Fibroblast of peridontal ligament (primary cell): ENCODE measurements at regions not wholly inside any gene's neighbourhood (a gene's known extent, or its start where the extent isn't known, plus 50 kb on each side); places are given as distances from the start of the nearest gene placed in this dataset.

ENCODE experiments used
- DNase-seq: peaks from one replicate; pipeline ENCODE4 v3.0.0-alpha.2; 2010; ENCODE audit errors: extremely low read depth

DNA sequence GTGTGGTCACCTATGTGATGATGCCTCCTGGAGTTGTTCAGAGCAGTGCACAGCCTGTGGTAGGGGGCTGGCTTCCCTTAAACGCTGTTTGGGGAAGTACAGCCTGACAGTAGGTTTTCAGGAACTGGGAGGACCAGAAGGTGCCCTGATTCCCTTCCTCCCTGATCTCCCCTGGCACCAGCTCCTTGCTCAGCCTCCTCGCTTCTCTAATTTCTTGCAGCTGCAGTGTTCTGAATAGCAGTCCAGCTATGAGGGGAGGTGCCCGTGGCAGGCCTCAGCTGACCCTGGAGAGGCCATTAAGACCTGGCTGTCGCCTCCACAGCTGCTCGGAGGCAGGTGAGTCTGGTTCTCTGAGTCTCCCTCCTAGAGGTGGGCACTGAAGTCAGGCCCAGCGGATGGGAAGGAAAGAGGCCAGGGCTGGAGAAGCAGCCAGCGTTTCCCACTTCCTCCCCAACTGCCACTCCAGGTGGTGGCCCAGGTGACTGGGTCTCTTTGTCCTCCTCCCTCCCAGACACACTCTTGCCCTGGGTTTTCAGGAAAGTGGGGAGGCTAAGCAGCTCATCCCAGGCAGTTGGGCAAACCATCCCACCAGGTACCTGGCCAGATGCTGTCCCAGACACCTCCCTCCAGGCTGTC is 52.0 kb upstream of the RPL11 start:
- DNase-seq = no peak

DNA sequence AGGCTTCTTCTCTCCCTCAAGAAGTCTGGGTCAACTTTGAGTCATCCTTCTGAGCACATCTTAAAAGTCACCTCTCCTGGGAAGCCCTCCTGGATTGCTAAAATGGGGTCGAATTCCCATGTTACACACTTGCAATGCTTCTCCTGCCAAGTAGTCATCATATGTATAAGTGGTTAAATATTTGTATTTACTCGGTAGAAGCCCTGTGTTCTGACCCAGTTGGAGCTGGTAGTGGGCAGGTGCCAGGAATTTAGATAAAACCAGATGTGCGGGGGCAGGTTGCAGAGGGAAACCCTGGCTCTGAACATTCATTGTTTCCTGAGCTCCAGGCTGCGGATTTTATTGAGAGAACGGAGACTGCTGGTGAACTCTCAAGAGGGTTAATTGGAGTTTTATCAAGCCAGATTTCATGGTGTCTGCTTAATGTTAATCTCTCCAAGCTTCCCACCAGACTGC is 52.8 kb upstream of the RPL11 start:
- peak; percentile 54 for DNase-seq

DNA sequence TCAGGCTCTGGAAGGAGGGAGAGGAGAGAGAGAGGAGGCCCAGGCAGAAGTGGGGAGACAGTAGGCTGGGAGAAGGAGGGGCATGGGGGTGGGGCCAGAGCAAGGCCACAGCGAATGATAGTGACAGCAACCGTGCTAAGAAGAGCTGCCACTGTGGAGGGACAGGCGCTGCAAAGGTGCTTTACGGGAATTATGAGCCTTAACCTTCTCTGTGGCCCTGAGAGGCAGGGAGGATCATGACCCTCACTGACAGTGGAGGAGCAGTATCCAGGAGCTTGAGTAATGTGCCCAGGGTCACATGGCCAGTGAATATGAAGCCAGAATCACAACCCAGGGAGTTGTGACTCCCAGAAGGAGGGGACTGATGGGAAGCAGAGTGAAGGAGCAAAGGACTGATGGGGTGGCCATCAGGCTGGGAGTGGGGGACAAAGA is 53.4 kb upstream of the RPL11 start:
- DNase-seq = no peak

DNA sequence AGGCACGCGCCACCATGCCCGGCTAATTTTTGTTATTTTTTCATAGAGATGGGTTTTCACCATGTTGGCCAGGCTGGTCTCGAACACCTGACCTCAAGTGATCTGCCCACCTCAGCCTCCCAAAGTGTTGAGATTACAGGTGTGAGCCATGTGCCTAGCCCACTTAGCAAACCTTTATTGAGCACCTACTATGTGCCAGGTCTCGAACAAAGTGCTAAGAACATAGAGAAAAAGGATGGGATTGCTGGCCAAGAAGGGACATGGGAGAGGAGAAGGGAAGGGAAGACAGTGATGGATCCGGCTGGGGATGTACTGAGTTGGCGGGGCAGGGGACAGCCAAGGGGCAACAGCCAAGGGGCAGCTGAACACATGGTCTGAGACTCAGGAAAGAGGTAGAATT is 55.6 kb upstream of the RPL11 start:
- no peak for DNase-seq

GRCh38 chr1:23634840-23635651 is 56.6 kb upstream of the RPL11 start:
- DNase-seq = peak; percentile 88

GRCh38 chr1:23634518-23634839 is 57.1 kb upstream of the RPL11 start:
- DNase-seq = no peak

DNA sequence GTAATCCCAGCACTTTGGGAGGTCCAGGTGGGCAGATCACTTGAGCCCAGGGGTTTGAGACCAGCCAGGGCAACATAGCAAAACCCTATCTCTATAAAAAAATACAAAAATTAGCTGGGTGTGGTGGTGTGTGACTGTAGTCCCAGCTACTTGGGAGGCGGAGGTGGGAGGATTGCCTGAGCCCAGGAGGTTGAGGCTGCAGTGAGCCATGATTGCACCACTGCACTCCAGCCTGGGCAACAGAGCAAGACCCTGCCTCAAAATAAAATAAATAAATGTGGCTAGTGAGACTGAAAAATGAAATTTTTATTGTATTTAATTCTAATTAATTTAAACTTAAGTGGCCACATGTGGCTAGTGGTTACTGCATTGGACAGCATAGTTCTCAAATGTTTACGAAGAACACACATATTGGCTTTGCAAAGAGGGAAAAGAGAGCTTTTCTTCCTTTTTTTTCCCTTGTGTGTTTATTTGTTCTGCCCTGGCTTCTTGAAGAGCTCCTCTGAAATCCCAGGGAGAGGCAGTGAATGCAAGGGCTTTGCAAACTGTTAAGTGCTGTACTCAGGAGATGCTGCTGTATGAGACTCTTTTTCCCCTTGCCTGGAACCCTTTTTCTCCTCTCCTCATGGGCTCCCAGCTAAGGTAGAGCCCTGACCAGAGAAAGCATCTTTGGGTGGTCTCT is 59.0 kb upstream of the RPL11 start:
- peak; percentile 36 for DNase-seq

- no peak for DNase-seq
These were observed 61.8 kb upstream of the RPL11 start for GRCh38 chr1:23629708-23630290.

GRCh38 chr1:23628951-23629387 is 62.6 kb upstream of the RPL11 start:
- DNase-seq = no peak

GRCh38 chr1:23627069-23627735 is 64.4 kb upstream of the RPL11 start:
- DNase-seq = no peak

- DNase-seq = no peak
These were observed 65.6 kb upstream of the RPL11 start for GRCh38 chr1:23625929-23626535.

DNA sequence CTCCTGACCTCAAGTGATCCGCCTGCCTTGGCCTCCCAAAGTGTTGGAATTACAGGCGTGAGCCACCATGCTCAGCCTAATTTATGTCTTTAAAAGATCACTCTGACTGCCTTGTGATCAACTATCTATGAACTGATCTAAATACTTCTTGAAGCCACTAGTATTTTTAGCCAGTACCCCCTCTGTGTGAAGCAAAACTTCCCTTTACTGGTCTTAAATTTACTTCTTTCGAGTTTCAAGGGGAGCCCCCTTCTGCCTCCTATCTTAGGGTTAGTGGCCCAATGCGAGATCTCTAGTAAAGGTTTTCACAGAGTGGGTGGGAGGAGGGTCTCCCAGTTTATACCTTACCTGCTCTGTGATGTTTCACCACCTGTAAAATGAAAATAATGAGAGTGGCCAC is 66.1 kb upstream of the RPL11 start:
- no peak for DNase-seq

- DNase-seq = no peak
These were observed 65.1 kb upstream of the ID3 start for GRCh38 chr1:23624440-23624839.

GRCh38 chr1:23622284-23622683 is 63.0 kb upstream of the ID3 start:
- no peak for DNase-seq

DNA sequence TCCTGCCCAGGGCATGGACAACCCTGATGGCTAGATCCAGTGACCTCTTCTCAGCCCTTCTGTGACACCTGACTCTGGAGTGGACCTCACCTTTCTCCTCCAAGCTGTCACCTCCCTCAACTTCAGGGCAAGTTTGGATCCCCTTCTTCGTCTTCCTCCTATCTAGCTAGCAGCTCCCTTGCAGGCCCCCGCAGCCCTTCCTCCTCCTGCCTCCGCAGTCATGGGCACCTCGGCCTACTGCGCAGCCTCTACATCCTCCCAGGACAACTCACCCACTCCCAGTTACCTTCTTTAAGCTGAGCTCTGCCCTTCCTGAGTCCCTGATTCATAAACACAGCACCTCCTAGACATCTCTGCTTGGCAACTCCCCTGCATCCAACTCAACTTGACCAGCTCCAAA is 61.3 kb upstream of the ID3 start:
- no peak for DNase-seq

GRCh38 chr1:23619299-23620188 is 60.2 kb upstream of the ID3 start:
- no peak for DNase-seq

GRCh38 chr1:23618586-23619083 is 59.3 kb upstream of the ID3 start:
- DNase-seq = no peak

DNA sequence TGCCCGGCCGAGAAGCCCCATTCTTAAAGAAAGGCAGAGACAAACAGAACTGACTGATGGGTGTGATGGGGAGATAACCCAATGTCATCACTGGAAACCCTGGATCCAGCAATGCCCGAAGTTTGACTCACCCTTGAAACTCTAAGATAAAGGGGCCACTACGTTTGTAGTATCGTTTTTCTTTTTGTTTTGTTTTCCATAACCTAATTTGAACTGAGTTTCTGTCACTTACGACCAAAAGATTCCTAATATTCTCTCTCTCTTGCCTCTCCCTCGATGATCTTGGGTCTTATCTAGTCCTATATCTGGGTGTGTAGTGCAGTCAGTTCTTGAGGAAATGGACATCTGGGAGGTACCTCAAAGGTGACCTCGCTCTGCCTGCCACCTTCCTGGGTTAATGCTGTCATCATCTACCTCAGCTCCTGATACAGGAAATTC is 57.8 kb upstream of the ID3 start:
- no peak for DNase-seq

- no peak for DNase-seq
These were observed 57.1 kb upstream of the ID3 start for GRCh38 chr1:23616292-23616824.

GRCh38 chr1:23615852-23616251 is 56.6 kb upstream of the ID3 start:
- no peak for DNase-seq
